ENCODE measurements at regions not wholly inside any gene's neighbourhood (a gene's known extent, or its start where the extent isn't known, plus 50 kb on each side); places are given as distances from the start of the nearest gene placed in this dataset.

GRCh38 chr19:46913852-46914430 is 53.1 kb downstream of the ARHGAP35 start:
- Mint-ChIP-seq H3K9me3 (peaks cover 4% of the 10 kb centered on the region; the same call in 1 of the 2 replicates), H3K36me3 (peaks cover 12% of the 10 kb centered on the region), H3K27me3 (ENCODE audit: low read depth) (no peaks in the 10 kb centered on the region), H3K27ac (peak overlapping the region; percentile 57; the same call in 1 of the 2 replicates), H3K4me3 (no peak overlapping the region), H3K4me1 (peaks cover 27% of the 10 kb centered on the region)
- ATAC-seq (no peak), DNase-seq (ENCODE audit: low spot score) (no peak)
- CTCF ChIA-PET = interaction anchor here (1.3 kb wide), 1 partner anchor 99 kb away, joined by 5 read pairs; no protein-coding TSS in a partner anchor
- POLR2A ChIA-PET = no interaction called here
- TF ChIP-seq KAT7 (CRISPR knock-in tag; IDR thresholded peaks at IDR 0.05; ENCODE audit: borderline replicate concordance) (no peak), ZNF121 (CRISPR knock-in tag; IDR thresholded peaks at IDR 0.05) (peak; percentile 76), USF1 (CRISPR knock-in tag; IDR thresholded peaks at IDR 0.05) (no peak)

- Mint-ChIP-seq H3K4me3 (no peak overlapping the region), H3K36me3 (peaks cover 16% of the 10 kb centered on the region)
Measured at GRCh38 chr19:46915386-46915785, 54.6 kb downstream of the ARHGAP35 start.

More at GRCh38 chr19:46915386-46915785, 54.6 kb downstream of the ARHGAP35 start:
- ChIA-PET POLR2A (no interaction called here), CTCF (no interaction called here)
- peak overlapping the region; percentile 26 for H3K27ac Mint-ChIP-seq
- H3K9me3 Mint-ChIP-seq = peaks cover 4% of the 10 kb centered on the region; the same call in 1 of the 2 replicates
- no peak for DNase-seq (ENCODE audit: low spot score)
- H3K4me1 Mint-ChIP-seq = peaks cover 27% of the 10 kb centered on the region
- no peak for ATAC-seq
- no peaks in the 10 kb centered on the region for H3K27me3 Mint-ChIP-seq (ENCODE audit: low read depth)
- no peak for TF ChIP-seq PRRX2 (CRISPR knock-in tag; IDR thresholded peaks at IDR 0.05)
- TF ChIP-seq CTCF (IDR thresholded peaks at IDR 0.05) = no peak
- TF ChIP-seq FOXJ3 (CRISPR knock-in tag; IDR thresholded peaks at IDR 0.05; ENCODE audit: borderline replicate concordance) = no peak
- no peak for TF ChIP-seq ZNF317 (CRISPR knock-in tag; IDR thresholded peaks at IDR 0.05; ENCODE audit: borderline replicate concordance, low read depth)
- no peak for TF ChIP-seq KAT7 (CRISPR knock-in tag; IDR thresholded peaks at IDR 0.05; ENCODE audit: borderline replicate concordance)
- TF ChIP-seq ZNF416 (CRISPR knock-in tag; IDR thresholded peaks at IDR 0.05) = no peak
- TF ChIP-seq SMAD4 (CRISPR knock-in tag; IDR thresholded peaks at IDR 0.05) = no peak
- TF ChIP-seq EMX1 (CRISPR knock-in tag; IDR thresholded peaks at IDR 0.05) = no peak
- no peak for TF ChIP-seq USF1 (CRISPR knock-in tag; IDR thresholded peaks at IDR 0.05)
- TF ChIP-seq FOXP1 (CRISPR knock-in tag; IDR thresholded peaks at IDR 0.05; ENCODE audit: borderline replicate concordance) = no peak
- no peak for TF ChIP-seq ZBTB21 (CRISPR knock-in tag; IDR thresholded peaks at IDR 0.05; ENCODE audit: borderline replicate concordance)
- TF ChIP-seq MAX (CRISPR knock-in tag; IDR thresholded peaks at IDR 0.05) = no peak
- no peak for TF ChIP-seq PRDM15 (CRISPR knock-in tag; IDR thresholded peaks at IDR 0.05)
- no peak for TF ChIP-seq ATF3 (CRISPR knock-in tag; conservative IDR thresholded peaks at IDR 0.05)
- TF ChIP-seq NR1H2 (CRISPR knock-in tag; IDR thresholded peaks at IDR 0.05) = no peak
- no peak for TF ChIP-seq TP53 (CRISPR knock-in tag; IDR thresholded peaks at IDR 0.05)
- no peak for TF ChIP-seq FOXP4 (CRISPR knock-in tag; IDR thresholded peaks at IDR 0.05)
- TF ChIP-seq ZNF425 (CRISPR knock-in tag; conservative IDR thresholded peaks at IDR 0.05) = no peak
